Globus pallidus (tissue), 1 donor: ENCODE measurements at regions not wholly inside any gene's neighbourhood (a gene's known extent, or its start where the extent isn't known, plus 50 kb on each side); places are given as distances from the start of the nearest gene placed in this dataset.

Experiments
- DNase-seq: peaks from one replicate; pipeline ENCODE4 v3.0.0-alpha.2; 2015; ENCODE audit warnings: low spot score

DNA sequence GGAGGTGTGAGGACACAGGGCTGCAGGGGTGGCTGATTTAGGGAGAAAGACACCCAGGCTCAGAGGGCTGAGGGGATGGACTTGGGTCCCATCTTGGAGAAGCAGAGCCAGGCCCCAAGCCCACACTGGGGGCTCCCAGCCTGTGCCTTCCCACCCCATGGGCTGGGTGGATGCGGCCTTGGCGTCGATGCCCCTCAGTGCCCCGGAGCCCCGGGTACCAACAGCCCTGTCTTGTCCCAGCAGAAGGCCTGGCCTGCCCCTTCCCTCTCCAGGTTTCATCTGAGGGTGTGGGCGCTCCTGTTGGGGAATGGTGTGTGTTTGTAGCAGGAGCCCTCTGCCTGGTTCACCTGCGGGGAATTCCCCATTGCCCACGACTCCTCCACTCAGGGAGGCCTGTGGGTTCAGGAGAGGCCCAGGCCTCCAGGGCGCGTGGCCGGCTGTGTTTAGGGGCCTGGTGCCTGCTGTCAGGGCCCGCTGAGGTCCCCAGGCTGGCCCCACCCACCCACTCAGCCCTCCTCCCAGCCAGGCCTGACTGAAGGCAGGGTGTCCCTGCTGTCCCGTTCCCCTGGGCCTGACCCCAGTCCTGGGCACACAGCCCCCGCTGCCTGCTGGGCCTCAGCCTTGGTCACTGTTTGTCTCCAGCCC lies 51.1 kb upstream of the BEGAIN start:
- no peak for DNase-seq

DNA sequence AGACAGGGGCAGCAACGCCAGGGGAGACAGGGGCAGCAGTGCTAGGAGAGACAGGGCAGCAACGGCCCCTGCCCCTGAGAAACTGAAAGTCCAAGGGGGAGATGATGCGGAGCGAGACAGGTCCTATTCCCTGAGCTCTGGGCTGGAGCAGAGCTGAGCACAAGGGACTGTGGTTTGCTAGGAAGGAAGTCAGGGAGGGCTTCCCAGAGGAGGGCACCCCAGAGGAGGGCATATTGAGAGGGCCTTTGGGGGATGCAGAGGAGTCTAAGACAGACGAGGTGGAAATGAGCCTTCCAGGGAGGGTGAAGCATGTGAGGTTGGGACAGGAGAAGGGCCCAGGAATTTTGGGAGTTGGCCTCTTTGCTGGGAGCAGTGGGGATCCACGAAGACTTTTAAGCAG lies 52.1 kb upstream of the BEGAIN start:
- no peak for DNase-seq

DNA sequence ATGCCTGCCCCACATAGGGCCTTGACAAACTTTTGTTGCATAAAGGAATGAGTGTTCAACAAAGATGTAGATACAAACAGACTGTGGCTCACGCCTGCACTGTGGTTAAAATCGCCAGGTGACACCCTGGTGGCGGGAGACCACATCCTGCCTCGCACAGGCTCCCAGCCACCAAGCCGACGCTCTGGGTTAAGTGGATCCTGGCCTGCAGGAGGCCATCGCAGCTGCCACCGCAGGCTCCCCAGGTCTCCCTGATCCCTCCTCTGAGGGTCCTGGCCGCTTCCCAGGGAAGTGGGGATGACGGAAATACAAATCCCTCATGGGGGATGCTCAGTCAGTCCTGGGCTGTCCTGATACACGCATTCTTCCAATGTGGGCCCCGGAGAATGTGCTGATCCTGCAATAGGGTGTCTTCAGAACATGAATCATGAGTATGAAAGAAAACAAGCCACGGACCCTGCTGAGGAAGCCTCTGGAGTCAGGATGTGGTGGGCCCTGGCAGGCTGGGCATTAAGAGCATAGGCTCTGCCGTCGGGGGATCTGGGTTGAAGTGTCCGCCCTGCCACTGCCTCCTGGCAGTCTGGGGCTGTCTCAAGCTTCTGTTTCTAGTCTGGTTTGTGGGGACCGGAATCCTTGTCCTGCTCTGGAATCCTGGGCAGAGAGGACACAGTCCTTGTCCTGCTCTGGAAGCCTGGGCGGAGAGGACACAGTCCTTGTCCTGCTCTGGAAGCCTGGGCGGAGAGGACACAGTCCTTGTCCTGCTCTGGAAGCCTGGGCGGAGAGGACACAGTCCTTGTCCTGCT lies 53.5 kb upstream of the BEGAIN start:
- no peak for DNase-seq

DNA sequence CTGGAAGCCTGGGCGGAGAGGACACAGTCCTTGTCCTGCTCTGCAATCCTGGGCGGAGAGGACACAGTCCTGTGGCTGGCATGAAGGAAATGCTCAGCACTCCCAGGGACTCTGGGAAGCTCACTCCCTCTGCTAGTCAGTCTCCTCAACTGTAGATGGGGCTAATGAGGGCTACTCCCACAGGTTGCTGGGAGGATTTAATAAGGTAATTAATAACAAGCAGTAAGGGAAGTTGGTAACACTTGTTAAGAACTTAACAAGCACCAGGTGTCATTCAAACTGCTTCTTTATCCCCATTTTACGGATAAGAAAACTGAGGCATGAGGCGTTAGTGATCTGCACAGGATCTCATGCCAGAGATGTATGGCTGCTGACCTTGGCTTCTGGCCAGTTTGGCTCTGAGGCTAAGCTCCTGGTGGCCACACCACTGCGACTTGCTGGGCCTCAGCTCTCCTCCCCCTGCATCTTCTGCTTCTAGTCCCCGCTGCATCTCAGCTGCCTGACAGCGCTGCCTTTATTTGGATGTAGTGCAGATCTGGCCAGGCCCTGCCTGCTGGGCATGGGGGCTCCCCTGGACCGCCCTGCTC lies 54.1 kb upstream of the BEGAIN start:
- no peak for DNase-seq

DNA sequence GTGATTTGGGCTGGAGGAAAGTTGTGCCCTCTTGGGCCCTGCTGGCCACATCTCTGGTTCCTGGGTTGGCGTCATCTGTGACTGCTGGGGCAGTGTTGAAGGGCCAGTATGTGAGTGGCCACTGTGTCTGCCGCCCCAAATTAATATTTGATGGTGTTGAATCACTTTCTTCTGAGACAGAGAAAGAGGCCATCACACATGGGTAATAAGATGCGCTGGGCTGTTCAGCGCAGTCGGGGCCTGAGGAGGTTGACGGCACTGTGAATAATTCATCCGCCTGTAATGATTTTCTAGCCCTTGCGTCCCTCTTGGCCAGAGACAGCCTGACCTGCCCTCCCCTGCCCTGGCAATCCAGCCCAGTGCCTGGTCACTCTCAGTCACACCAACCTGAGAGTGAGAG lies 56.2 kb upstream of the BEGAIN start:
- DNase-seq: no peak

DNA sequence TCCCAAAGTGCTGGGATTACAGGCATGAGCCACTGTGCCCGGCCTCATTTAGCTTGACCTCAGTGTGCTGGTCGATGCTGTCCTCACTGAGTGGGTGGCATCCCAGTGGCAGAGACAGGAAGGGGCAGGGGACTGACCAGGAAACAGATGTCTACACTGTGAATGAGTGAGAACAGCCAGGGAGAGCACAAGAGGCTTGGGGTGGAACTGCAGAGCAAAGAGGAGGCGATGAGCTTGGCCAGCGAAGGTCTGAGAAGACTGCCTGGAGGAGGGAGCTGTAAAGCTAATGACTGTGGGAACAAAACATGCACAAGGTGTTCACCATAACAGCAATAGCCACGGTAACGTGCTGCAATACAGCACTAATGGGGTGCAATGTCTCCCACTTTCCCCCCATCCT lies 57.2 kb upstream of the BEGAIN start:
- DNase-seq: no peak

DNA sequence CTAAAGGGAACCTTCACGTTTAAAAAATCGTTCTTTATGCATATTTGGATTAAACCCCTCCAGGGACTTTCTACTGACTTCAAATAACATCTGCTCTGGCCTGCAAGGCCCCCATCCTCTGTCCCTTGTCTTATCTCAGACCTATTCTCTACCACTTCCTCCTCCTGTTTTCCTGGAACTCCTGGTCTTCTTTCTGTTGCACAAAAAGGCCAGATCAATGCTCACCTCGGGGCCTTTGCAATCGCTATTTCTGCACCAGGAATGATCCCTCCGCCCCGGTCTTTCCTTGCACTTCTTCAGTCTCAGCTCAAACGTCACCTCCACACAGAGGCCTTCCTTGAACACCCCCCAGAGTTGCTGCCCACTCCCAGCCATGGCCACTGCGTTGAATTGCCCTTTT lies 57.6 kb upstream of the BEGAIN start:
- no peak for DNase-seq

DNA sequence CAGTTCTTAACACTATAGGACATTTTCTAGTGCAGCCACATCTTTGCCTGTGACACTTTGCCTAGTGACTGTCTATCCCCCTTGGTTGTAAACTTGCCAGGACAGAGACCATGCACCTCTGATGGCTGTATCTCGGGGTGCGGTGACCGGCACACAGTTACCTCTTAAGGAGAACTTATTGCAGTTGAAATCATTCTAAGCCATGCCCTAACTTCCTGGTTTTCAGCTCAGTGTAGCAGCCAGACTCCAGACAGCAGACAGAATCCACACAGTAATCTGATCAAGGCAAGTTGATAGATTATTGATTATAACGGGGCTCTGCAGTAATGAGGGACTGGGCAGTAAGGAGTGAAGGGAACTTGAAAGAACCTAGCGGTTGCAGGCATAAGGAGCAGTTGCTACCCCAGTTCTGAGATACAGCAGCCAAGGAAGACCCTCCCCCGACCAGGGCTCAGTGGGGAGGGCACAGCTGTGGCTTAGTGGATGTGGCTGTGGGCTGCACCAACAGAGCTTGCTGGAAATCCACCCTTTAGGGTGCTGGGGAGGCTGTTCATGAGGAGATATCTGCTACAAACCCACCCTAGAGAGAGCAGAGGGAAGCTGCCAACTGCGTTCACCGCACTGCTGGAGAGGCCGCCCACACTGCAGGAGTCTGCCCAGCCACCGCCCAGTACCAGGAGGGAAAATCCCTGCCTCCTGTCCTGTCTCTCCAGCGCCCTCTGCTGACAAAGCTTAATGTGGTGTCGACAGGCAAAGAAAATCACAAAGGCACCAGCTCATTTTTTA lies 58.2 kb upstream of the BEGAIN start:
- peak; percentile 73 for DNase-seq

DNA sequence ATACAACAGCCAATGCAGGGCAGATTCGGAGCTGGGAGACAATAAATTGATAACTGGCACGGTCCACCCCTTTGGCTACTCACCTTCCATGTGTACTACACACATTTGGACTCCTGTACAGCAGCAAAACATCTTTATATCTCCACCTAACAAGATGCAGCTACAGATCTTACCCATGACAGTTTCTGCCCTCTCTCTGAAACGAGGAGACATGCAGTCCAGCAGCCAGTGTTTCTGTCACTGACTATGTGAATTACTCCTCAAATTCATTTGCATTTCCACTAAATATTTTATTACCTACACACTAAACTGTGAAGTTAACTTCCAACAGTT lies 58.7 kb upstream of the BEGAIN start:
- DNase-seq: no peak

DNA sequence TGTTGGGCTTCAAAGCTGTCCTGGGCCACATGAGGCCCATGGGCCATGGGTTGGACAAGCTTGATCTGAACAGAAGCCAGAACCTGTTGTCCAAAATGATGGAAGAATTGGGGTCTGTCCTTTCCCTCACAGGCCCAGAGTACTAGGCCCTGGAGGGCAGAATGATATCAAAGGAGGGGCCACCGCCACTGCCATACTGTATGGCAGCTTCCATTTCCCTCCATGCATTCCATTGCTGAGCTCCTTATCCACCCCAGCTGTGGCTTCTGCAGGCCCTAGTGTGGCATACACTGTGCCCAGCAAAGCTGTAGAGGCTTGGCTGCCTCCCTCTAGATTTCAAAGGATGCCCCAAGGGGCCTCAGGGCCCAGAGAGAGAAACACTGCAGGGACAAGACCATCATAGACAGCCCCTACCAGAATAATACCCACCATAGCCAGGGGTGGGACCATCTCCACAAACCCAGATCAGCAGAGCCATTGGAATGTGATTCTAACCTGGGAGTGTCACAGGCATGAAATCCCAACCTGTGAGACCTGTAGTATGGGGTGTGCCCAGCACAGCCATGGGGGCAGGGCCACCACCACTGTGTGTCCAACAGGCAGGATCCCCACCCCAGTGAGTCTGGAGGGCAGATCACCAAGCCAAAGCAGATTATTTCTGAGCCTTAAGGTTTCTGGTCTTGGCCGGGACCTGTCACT lies 61.4 kb upstream of the BEGAIN start:
- no peak for DNase-seq

DNA sequence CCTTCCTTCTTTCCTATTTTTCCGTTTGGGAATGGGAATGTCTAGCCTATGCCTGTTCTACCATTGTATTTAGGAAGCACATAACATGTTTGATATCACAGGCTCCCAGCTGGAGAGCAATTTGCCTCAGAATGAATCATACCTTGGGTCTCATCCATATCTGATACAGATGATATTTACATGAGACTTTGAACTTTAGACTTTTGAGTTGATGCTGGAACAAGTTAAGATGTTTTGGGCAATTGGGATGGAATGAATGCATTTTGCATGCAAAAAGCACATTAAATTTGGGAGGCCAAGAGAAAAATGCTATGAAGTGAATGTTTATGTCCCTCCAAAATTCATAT lies 61.9 kb upstream of the BEGAIN start:
- DNase-seq: no peak

DNA sequence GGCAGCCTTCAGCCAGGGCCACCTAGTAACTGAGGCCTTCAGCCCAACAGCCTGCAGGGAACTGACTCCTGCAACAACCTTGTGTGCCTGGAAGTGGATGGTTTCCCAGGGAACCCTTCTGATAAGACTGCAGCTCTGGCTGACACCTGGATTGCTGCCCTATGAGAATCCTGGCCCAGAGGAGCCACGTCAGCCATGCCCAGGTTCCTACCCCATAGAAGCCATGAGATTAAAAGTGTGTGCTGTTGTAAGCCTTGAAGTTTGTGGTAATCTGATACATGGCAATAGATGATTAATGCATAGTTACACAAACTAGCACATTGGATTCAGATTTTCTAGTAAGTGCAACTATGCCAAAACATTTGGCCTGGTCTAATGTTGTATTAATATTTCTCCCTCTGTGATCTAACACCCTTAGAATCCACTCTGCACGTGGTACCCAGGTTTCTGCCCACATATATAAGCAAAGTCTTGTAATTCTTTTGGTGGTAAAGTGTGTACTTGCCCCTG lies 64.8 kb upstream of the BEGAIN start:
- DNase-seq: no peak

DNA sequence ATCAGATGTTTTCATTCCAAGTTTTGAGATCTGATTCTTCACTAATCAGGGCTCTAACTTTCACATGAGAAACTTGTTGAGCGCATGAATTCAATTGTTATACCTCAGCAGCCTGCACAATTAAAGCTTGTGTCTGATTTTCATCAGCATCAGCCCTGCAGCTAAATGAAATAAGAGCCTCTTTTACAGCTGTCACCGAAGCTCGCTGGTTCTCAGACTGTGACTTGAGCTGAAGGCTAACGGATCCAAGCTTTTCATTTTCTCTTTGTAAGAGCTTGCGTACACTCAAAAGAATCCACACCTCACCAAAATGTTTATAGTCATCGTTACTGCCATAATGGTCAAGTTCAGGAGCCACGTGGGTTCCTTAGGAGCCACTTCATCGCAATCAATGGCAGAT lies 65.5 kb upstream of the BEGAIN start:
- no peak for DNase-seq

DNA sequence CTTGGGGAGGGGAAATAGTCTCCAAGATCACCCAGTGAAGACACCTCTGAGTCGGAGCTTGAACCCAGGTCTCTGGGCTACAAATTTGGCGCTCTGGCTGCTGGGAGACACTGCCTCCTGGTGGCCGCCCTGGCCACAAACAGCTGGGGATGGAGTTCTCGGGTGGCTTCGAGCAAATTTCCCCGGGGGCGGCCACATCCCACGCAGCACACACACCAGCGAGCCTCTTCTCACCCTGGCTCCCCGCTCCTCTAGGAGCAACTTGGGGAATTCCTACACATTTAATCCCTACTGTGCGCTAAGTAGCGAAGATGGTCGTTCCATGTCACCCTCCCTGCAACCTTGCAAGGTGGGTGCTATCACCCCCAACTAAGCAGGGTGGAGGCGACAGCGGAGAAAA lies 66.2 kb upstream of the BEGAIN start:
- DNase-seq: no peak

DNA sequence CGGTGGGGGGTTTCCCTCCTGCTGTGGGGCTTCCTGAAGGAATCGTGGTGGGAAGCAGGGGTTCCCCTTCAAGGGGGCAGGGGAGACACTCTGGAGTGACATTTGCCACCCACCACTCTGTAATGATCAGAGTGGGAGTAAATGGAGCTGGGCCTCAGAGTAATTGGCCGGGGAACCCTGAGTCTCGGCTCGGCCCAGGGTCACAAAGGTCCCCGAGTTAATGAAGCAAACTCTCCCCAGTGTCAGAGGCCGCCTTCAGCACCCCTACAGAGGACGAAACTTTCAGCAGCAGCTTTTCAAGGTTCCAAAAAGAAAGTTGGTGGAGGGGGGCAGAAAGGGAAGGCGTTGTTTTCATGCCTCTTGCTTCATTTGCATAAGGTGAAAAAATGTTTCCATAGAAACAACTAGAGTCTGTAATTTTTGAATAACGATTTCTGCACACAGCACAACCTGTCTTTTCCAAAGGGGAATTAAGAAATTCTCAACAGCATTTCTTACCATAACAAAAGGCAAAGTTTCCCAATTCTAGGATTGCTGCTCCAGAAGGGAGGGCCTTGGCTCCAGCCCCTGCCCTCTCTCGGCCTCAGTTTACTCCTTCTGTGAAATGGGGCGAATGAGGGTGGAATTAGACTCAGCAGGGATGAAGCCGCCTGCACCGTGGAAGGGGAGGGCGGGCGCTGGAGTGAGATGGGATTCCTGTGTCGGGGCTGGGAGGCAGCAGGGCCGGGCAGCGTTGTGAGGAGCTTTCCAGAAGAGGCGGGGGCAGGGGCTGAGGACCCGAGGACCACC lies 67.0 kb upstream of the BEGAIN start:
- no peak for DNase-seq

DNA sequence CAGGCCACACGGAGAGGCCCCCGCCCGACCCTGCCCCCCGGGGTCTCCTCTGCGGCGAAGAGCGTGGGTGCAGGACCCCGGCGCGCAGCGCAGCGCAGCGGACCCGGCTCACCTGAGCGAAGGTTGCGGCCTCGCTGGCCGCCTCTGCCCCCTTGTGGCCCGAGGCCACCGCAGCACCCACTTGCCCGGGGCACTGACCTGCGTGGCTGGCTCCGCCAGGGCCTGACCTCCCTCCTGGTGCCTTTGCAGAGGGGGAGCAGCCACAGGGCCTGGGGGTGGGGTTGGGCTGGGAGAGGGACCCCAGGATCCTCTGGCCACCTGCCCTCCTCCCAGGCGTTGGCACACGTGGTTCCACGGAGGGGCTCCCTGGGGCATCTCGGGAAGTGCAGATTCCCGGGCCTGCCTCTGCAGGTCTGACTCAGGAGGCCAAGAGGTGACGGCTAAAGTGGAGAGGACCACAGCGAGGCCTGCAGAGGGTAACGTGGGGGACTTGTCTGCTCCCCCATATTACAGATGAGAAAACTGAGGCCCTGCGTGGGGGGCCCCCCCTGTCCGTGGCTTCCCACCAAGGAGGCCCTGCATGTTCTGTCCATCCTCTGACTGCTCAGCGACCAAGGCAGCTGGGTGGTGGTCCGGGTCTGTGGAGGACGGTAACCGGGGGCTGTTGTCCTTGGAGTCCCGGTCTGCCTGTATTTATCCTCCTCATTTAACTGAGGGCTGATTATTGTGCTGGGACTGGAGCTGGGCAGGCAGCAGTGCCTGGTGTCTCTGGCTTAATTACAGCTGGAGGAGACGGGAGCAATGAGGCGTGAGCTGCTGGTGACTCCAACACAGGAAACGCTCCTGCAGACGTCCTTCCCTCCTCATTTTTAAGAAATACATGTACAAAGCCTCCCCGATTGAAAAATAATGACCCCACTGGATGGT lies 67.9 kb upstream of the BEGAIN start:
- DNase-seq: no peak

DNA sequence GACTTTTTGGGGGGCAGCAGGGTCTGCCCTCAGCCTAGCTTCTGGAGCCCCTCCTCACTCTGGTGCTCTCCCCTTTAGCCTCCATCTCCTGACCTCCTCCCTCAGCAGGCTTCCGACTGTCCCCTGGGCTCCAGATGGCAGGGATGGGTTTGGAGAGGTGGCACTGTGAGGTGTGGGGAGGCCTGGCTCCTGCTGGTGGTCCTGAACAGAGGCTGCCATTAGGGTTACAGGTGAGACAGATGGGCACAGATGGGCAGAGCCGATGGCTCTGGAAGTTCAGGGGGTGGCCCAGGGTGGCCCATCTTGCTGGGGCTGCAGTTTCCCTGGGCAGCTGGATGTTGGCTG lies 68.5 kb upstream of the BEGAIN start:
- no peak for DNase-seq

DNA sequence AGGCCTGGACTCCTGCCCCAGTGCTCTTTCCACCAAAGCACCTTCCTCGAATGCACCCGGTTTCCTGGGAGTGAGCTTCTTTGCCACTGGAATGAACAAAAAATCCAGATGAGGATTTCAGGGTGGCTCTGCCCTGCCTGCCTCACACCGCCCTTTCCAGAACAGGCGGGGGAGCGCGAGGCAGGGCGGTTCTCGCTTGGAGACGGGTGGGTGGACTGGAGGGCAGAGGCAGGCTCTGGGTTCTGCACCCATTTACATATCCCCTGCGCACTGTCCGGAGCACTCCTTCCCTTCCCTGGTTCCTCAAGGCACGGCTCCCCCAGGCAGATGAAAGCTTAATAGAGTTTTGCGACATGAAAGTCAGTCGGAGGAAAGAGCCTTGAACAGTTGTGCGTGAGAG lies 69.7 kb upstream of the DLK1 start:
- no peak for DNase-seq

DNA sequence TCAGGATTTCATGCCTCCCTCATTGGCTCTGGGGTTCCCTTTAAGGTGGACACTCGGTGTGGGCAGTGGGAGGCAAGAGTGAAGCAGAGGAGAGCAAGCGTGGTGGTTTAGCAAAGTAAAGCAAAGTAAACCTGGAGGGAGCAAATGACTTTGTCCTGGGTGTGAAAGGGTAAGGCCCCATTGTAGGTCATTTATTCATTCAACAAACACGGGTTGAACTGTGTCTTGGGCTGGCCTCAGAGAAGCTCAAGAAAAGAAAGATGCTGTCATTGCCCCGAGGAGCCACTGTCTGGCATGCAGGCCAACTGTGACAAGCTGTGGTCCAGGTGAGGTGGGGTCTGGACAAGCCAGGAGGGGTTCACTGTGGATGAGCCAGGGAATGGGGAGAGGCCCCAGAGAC lies 68.9 kb upstream of the DLK1 start:
- no peak for DNase-seq

DNA sequence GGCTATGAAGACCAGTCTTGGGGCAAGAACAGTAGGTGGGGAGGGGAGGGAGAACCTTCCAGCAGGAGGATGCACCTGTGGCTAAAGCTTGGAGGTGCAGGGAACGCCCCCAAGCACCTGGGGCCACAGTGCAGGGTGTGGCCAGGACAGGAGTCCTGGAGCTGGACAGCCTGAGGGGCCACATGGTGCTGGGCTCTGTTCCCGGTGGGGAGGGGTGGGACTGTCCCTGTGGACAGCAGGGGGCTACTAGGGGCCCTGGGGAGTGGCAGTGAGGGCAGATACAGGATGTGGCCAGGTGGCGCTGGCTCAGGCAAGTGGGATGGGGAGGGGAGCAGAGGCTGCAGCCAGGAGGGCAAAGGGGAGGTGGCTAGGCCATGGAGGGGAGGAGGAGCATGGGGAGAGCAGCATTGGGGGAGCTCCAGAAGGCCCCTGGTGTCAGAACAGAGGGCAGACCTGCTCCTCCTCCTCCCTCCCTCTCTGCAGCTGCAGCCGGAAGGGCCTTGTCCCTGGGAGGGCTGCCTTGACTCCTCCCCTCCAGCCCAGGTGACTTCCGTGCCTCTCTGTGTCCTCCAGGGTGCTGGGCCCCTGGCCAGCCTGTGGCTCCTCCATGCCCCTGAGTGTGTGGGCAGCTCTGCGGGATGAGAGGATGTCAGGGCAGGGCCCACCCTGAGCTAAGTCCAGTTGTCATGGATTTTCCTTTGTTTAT lies 68.4 kb upstream of the DLK1 start:
- DNase-seq: no peak
